Left lung (tissue), 4 donors: ENCODE measurements at regions not wholly inside any gene's neighbourhood (a gene's known extent, or its start where the extent isn't known, plus 50 kb on each side); places are given as distances from the start of the nearest gene placed in this dataset.

ENCODE experiments used
- ATAC-seq: fragments of 200-7000 bp; cut with Tn5 transposase; one replicate; pipeline ENCODE4 v1.9.1; 2020; ENCODE audit warnings: moderate library complexity
- DNase-seq, 4 donors: peaks; one replicate each; pipeline ENCODE4 v3.0.0-alpha.2; 2013 to 2020
- H3K27ac ChIP-seq, 2 donors: fragments of 200-600 bp; sonication (generic) in 1 of 2; one replicate each; pipeline versions ENCODE4 v1.5.0 to v1.8.0; 2020 to 2021
- H3K27me3 ChIP-seq, 2 donors: fragments of 200-600 bp; sonication (generic) in 1 of 2; one replicate each; pipeline versions ENCODE4 v1.5.0 to v1.8.0; 2020 to 2021
- H3K36me3 ChIP-seq, 2 donors: fragments of 200-600 bp; sonication (generic) in 1 of 2; one replicate each; pipeline versions ENCODE4 v1.5.0 to v1.8.0; 2020 to 2021
- H3K4me1 ChIP-seq, 2 donors: fragments of 200-600 bp; one replicate each; pipeline ENCODE4 v1.8.0; 2021
- H3K4me3 ChIP-seq, 2 donors: fragments of 200-600 bp; sonication (generic) in 1 of 2; one replicate each; pipeline versions ENCODE4 v1.5.0 to v1.8.0; 2020 to 2021; ENCODE audit warnings: mild to moderate bottlenecking in 1 of 2
- H3K9me3 ChIP-seq, 2 donors: fragments of 200-600 bp; sonication (generic) in 1 of 2; one replicate each; pipeline versions ENCODE4 v1.5.0 to v1.8.0; 2020 to 2021
- intact Hi-C, 2 donors: fragments of 100-400 bp; cut with DNase I; formaldehyde crosslinking; loops; one replicate each; pipeline versions ENCODE4 v1.11.2 to v1.14.2; 2022
- TF ChIP-seq, protein P1 (sequence below), 2 donors: fragments of 200-600 bp; sonication (generic) in 1 of 2; IDR thresholded peaks; one replicate each; pipeline versions ENCODE4 v1.5.0 to v1.8.0; 2021; ENCODE audit warnings: antibody characterized with exemption in 2 of 2
- donor health status: DM: no; HTN: yes; CAD: no.
- donor health status: DM: no; HTN: no; CAD: no.

GRCh38 chr10:125560947-125561346, 122.0 kb downstream of the TEX36 start:
- Histone ChIP-seq H3K27me3 (peaks cover 0 to 14% of the 10 kb centered on the region in 2 donors), H3K4me3 (no peak overlapping the region), H3K36me3 (no peaks in the 10 kb centered on the region), H3K27ac (no peak overlapping the region), H3K4me1 (no peaks in the 10 kb centered on the region), H3K9me3 (no peaks in the 10 kb centered on the region)
- DNase-seq, result no peak
- TF ChIP-seq, protein P1, sequence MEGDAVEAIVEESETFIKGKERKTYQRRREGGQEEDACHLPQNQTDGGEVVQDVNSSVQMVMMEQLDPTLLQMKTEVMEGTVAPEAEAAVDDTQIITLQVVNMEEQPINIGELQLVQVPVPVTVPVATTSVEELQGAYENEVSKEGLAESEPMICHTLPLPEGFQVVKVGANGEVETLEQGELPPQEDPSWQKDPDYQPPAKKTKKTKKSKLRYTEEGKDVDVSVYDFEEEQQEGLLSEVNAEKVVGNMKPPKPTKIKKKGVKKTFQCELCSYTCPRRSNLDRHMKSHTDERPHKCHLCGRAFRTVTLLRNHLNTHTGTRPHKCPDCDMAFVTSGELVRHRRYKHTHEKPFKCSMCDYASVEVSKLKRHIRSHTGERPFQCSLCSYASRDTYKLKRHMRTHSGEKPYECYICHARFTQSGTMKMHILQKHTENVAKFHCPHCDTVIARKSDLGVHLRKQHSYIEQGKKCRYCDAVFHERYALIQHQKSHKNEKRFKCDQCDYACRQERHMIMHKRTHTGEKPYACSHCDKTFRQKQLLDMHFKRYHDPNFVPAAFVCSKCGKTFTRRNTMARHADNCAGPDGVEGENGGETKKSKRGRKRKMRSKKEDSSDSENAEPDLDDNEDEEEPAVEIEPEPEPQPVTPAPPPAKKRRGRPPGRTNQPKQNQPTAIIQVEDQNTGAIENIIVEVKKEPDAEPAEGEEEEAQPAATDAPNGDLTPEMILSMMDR (IDR thresholded peaks at IDR 0.05), result no peak
- intact Hi-C loops, result no loop called here
- no peak for ATAC-seq

DNA sequence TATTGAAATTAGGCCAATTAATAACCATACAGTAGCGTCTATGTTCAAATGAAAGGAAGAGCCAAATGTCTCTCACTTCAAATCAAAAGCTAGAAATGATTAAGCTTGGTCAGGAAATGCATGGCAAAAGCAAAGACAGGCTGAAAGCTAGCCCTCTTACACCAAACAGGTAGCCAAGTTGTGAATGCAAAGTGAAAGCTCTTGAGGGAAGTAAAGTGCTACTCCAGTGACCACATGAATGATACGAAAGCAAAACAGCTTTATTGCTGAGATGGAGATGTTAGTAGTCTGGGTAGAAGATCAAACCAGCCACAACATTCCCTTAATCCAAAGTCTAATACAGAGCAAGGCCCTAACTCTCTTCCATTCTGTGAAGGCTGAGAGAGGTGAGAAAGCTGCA, 123.8 kb downstream of the TEX36 start:
- ATAC-seq, result peak; percentile 90
- TF ChIP-seq, protein P1 (IDR thresholded peaks at IDR 0.05), result no peak
- DNase-seq, result no peak
- Histone ChIP-seq H3K36me3 (no peaks in the 10 kb centered on the region), H3K4me3 (no peak overlapping the region), H3K9me3 (no peaks in the 10 kb centered on the region), H3K27ac (no peak overlapping the region), H3K4me1 (no peaks in the 10 kb centered on the region), H3K27me3 (peaks cover 0 to 14% of the 10 kb centered on the region in 2 donors)
- intact Hi-C loops, result no loop called here

- intact Hi-C loops, result no loop called here
- TF ChIP-seq, protein P1 (IDR thresholded peaks at IDR 0.05), result no peak
Measured at GRCh38 chr10:125557801-125558505, 125.0 kb downstream of the TEX36 start.

GRCh38 chr10:125557311-125557710, 125.7 kb downstream of the TEX36 start:
- ATAC-seq (no peak), DNase-seq (no peak)
- peaks cover 0 to 14% of the 10 kb centered on the region in 2 donors for H3K27me3 ChIP-seq
- H3K4me1 ChIP-seq, result no peaks in the 10 kb centered on the region
- H3K27ac ChIP-seq, result no peak overlapping the region
- H3K4me3 ChIP-seq, result no peak overlapping the region
- no peaks in the 10 kb centered on the region for H3K36me3 ChIP-seq
- H3K9me3 ChIP-seq, result peaks cover 0 to 11% of the 10 kb centered on the region in 2 donors
- TF ChIP-seq, protein P1 (IDR thresholded peaks at IDR 0.05), result no peak
- intact Hi-C loops, result no loop called here

More at GRCh38 chr10:125557801-125558505, 125.0 kb downstream of the TEX36 start:
- ATAC-seq (no peak), DNase-seq (peak in 2 of 4 donors; percentile 40 to 73)
- H3K4me3 ChIP-seq, result no peak overlapping the region
- no peak overlapping the region for H3K27ac ChIP-seq
- peaks cover 0 to 14% of the 10 kb centered on the region in 2 donors for H3K27me3 ChIP-seq
- H3K9me3 ChIP-seq, result peaks cover 0 to 4% of the 10 kb centered on the region in 2 donors
- H3K4me1 ChIP-seq, result no peaks in the 10 kb centered on the region
- H3K36me3 ChIP-seq, result no peaks in the 10 kb centered on the region

DNA sequence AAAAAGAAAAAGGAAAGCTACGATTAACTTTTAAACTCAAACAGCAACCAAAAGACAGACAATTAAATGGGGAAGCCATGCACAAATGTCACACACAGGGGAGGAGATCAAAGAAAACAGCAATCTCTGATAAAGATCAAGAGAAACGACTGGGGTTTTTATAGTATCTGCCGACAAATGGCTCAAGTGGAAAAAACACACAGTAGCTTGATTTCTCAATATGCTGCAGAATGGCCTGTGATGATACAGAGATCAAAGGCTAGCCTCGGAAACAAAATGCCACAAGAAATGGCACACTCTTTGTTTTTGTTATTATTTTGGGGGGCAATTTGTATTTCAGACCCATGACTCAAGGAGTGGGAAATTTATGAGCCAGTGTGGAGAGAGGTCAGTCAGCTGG, 126.1 kb downstream of the TEX36 start:
- peak in 1 of 4 donors; percentile 11 for DNase-seq
- ATAC-seq, result no peak
- H3K36me3 ChIP-seq, result no peaks in the 10 kb centered on the region
- TF ChIP-seq, protein P1 (IDR thresholded peaks at IDR 0.05), result no peak
- peaks cover 0 to 14% of the 10 kb centered on the region in 2 donors for H3K27me3 ChIP-seq
- H3K4me3 ChIP-seq, result no peak overlapping the region
- intact Hi-C loops, result no loop called here
- no peak overlapping the region for H3K27ac ChIP-seq
- H3K4me1 ChIP-seq, result no peaks in the 10 kb centered on the region
- H3K9me3 ChIP-seq, result peaks cover 0 to 15% of the 10 kb centered on the region in 2 donors
